Skeletal muscle tissue (tissue), 3 donors: ENCODE measurements at regions not wholly inside any gene's neighbourhood (a gene's known extent, or its start where the extent isn't known, plus 50 kb on each side); places are given as distances from the start of the nearest gene placed in this dataset.
A peak's percentile ranks its signal among the peaks of the same experiment; 100 is the strongest.

Experiments used
- H3K27ac ChIP-seq: one replicate; pipeline ENCODE4 v1.7.0; 2013; ENCODE audit warnings: mild to moderate bottlenecking, low read depth, low read length, inconsistent platforms
- H3K27me3 ChIP-seq, 3 donors: one replicate each; pipeline ENCODE4 v1.7.0; 2013; ENCODE audit warnings: low read length in 3 of 3; ENCODE audit not compliant: control insufficient read depth in 3 of 3, insufficient read depth in 3 of 3
- H3K36me3 ChIP-seq, 3 donors: one replicate each; pipeline ENCODE4 v1.7.0; 2013; ENCODE audit warnings: low read length in 3 of 3; ENCODE audit not compliant: control insufficient read depth in 3 of 3, insufficient read depth in 3 of 3
- H3K4me1 ChIP-seq, 3 donors: one replicate each; pipeline ENCODE4 v1.7.0; 2013; ENCODE audit warnings: low read length in 3 of 3, mild to moderate bottlenecking in 3 of 3; ENCODE audit not compliant: control insufficient read depth in 3 of 3, insufficient read depth in 3 of 3
- H3K4me3 ChIP-seq, 3 donors: one replicate each; pipeline ENCODE4 v1.7.0; 2013; ENCODE audit warnings: low read length in 3 of 3
- H3K9ac ChIP-seq, 3 donors: one replicate each; pipeline ENCODE4 v1.7.0; 2013; ENCODE audit warnings: low read length in 3 of 3, mild to moderate bottlenecking in 3 of 3, moderate library complexity in 2 of 3, low read depth in 1 of 3
- H3K9me3 ChIP-seq, 3 donors: one replicate each; pipeline ENCODE4 v1.7.0; 2013; ENCODE audit warnings: low read length in 3 of 3; ENCODE audit not compliant: control insufficient read depth in 3 of 3
- donor health status: Osteomylitis.

- peak overlapping the region; percentile 74 for H3K27ac ChIP-seq
Observed at GRCh38 chr13:73767747-73768315, 366.4 kb downstream of the KLF12 start.

GRCh38 chr13:73767191-73767741 is 366.9 kb downstream of the KLF12 start:
- H3K9ac ChIP-seq = peak overlapping the region in 1 of 3 donors; percentile 33
- H3K4me3 ChIP-seq = peak overlapping the region in 1 of 3 donors; percentile 11
- H3K36me3 ChIP-seq = no peaks in the 10 kb centered on the region
- no peaks in the 10 kb centered on the region for H3K27me3 ChIP-seq
- H3K4me1 ChIP-seq = peaks cover 23 to 35% (median 26%) of the 10 kb centered on the region in 3 donors
- H3K9me3 ChIP-seq = no peaks in the 10 kb centered on the region
- H3K27ac ChIP-seq = peak overlapping the region; percentile 74

More at GRCh38 chr13:73767747-73768315, 366.4 kb downstream of the KLF12 start:
- H3K27me3 ChIP-seq = no peaks in the 10 kb centered on the region
- no peak overlapping the region for H3K9ac ChIP-seq
- H3K36me3 ChIP-seq = no peaks in the 10 kb centered on the region
- peak overlapping the region in 1 of 3 donors; percentile 11 for H3K4me3 ChIP-seq
- H3K4me1 ChIP-seq = peaks cover 23 to 35% (median 26%) of the 10 kb centered on the region in 3 donors
- H3K9me3 ChIP-seq = no peaks in the 10 kb centered on the region

GRCh38 chr13:73765651-73766384 is 368.4 kb downstream of the KLF12 start:
- peak overlapping the region in 2 of 3 donors; percentile 2 to 55 for H3K9ac ChIP-seq
- H3K27ac ChIP-seq = peak overlapping the region; percentile 74
- no peaks in the 10 kb centered on the region for H3K9me3 ChIP-seq
- H3K36me3 ChIP-seq = peaks cover 0 to 2% (median 0%) of the 10 kb centered on the region in 3 donors
- peaks cover 23 to 35% (median 26%) of the 10 kb centered on the region in 3 donors for H3K4me1 ChIP-seq
- H3K4me3 ChIP-seq = peak overlapping the region; percentile 33 to 41 (median 40)
- H3K27me3 ChIP-seq = no peaks in the 10 kb centered on the region

- Histone ChIP-seq H3K36me3 (peaks cover 0 to 2% (median 0%) of the 10 kb centered on the region in 3 donors), H3K9me3 (no peaks in the 10 kb centered on the region), H3K9ac (no peak overlapping the region), H3K4me1 (peaks cover 0 to 2% (median 0%) of the 10 kb centered on the region in 3 donors), H3K27me3 (no peaks in the 10 kb centered on the region), H3K4me3 (no peak overlapping the region), H3K27ac (no peak overlapping the region)
Observed at GRCh38 chr13:73759434-73759833, 374.8 kb downstream of the KLF12 start.

- no peak overlapping the region for H3K9ac ChIP-seq
- no peak overlapping the region for H3K4me3 ChIP-seq
- H3K9me3 ChIP-seq = no peaks in the 10 kb centered on the region
- no peak overlapping the region for H3K27ac ChIP-seq
- peaks cover 0 to 2% (median 0%) of the 10 kb centered on the region in 3 donors for H3K36me3 ChIP-seq
- H3K27me3 ChIP-seq = no peaks in the 10 kb centered on the region
- H3K4me1 ChIP-seq = peaks cover 0 to 2% (median 0%) of the 10 kb centered on the region in 3 donors
Observed at GRCh38 chr13:73757481-73758233, 376.5 kb downstream of the KLF12 start.

GRCh38 chr13:73754727-73755292 is 379.4 kb downstream of the KLF12 start:
- no peaks in the 10 kb centered on the region for H3K27me3 ChIP-seq
- no peaks in the 10 kb centered on the region for H3K9me3 ChIP-seq
- no peak overlapping the region for H3K27ac ChIP-seq
- no peak overlapping the region for H3K9ac ChIP-seq
- peaks cover 0 to 5% (median 2%) of the 10 kb centered on the region in 3 donors for H3K4me1 ChIP-seq
- no peaks in the 10 kb centered on the region for H3K36me3 ChIP-seq
- no peak overlapping the region for H3K4me3 ChIP-seq

- H3K36me3 ChIP-seq = no peaks in the 10 kb centered on the region
- H3K4me1 ChIP-seq = peaks cover 0 to 5% (median 2%) of the 10 kb centered on the region in 3 donors
- H3K27me3 ChIP-seq = no peaks in the 10 kb centered on the region
- no peaks in the 10 kb centered on the region for H3K9me3 ChIP-seq
- H3K9ac ChIP-seq = no peak overlapping the region
- no peak overlapping the region for H3K27ac ChIP-seq
- no peak overlapping the region for H3K4me3 ChIP-seq
Observed at GRCh38 chr13:73754241-73754640, 380.0 kb downstream of the KLF12 start.

- H3K27ac ChIP-seq = no peak overlapping the region
- H3K9me3 ChIP-seq = no peaks in the 10 kb centered on the region
- H3K4me1 ChIP-seq = peaks cover 0 to 5% (median 2%) of the 10 kb centered on the region in 3 donors
- H3K4me3 ChIP-seq = no peak overlapping the region
- H3K27me3 ChIP-seq = no peaks in the 10 kb centered on the region
- no peak overlapping the region for H3K9ac ChIP-seq
- H3K36me3 ChIP-seq = no peaks in the 10 kb centered on the region
Observed at GRCh38 chr13:73751290-73751689, 382.9 kb downstream of the KLF12 start.

GRCh38 chr13:73748404-73748803 is 385.8 kb downstream of the KLF12 start:
- H3K9me3 ChIP-seq = no peaks in the 10 kb centered on the region
- H3K36me3 ChIP-seq = no peaks in the 10 kb centered on the region
- no peak overlapping the region for H3K4me3 ChIP-seq
- H3K27me3 ChIP-seq = no peaks in the 10 kb centered on the region
- H3K4me1 ChIP-seq = peaks cover 0 to 5% (median 0%) of the 10 kb centered on the region in 3 donors
- no peak overlapping the region for H3K27ac ChIP-seq
- H3K9ac ChIP-seq = no peak overlapping the region
